ENCODE measurements at regions not wholly inside any gene's neighbourhood (a gene's known extent, or its start where the extent isn't known, plus 50 kb on each side); places are given as distances from the start of the nearest gene placed in this dataset.
A peak's percentile ranks its signal among the peaks of the same experiment; 100 is the strongest.
"Not testable (repeated sequence)": the region's sequence is repeated elsewhere in the genome, so short reads cannot be mapped to it uniquely, and the experiment has no call there.

DNA sequence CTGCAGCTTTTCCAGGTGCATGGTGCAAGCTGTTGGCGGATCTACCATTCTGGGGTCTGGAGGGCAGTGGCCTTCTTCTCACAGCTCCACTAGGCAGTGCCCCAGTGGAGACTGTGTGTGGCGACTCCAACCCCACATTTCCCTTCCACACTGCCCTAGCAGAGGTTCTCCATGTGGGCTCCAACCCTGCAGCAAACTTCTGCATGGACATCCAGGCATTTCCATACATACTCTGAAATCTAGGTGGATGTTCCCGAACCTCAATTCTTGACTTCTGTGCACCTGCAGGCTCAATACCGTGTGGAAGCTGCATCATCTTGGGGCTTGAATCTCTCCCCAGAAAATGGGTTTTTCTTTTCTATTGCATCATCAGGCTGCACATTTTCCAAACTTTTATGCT lies 160.2 kb upstream of the DYRK2 start:
- H3K4me1 ChIP-seq = peaks cover 10 to 19% (median 17%) of the 10 kb centered on the region in 10 experiments
- H3K4me2 ChIP-seq, H3K27ac ChIP-seq, H4K20me1 ChIP-seq, H3K9ac ChIP-seq, H3K27me3 ChIP-seq: not testable (repeated sequence)
- TF ChIP-seq Cebpa-rat (IDR thresholded peaks at IDR 0.05) = peak in 1 of 11 experiments; percentile 54; a peak in 1 of 22 replicates
- H3K36me3 ChIP-seq = peaks cover 0 to 11% (median 0%) of the 10 kb centered on the region in 11 experiments; a peak in 4 of 22 replicates
- H3K4me3 ChIP-seq = peak overlapping the region in 2 of 10 experiments; percentile 3 to 15; a peak in 1 of 20 replicates
- H3K9me3 ChIP-seq (replicated peaks in 1 of 11) = peaks cover 60 to 69% (median 66%) of the 10 kb centered on the region in 11 experiments

DNA sequence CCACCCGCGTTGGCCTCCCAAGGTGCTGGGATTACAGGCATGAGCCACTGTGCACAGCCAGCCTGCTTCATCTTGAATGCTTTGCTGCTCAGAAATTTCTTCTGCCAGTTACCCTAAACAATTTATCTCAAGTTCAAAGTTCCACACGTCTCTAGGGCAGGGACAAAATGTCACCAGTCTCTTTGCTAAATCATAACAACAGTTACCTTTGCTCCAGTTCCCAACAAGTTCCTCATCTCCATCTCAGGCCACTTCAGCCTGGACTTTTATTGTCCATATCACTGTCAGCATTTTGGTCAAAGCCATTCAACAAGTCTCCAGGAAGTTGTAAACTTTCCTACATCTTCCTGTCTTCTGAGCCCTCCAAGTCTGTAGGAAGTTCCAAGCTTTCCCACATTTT lies 159.5 kb upstream of the DYRK2 start:
- Histone ChIP-seq H3K4me2 (no peak overlapping the region), H3K27me3 (no peaks in the 10 kb centered on the region), H3K9me3 (replicated peaks in 1 of 11) (peaks cover 60 to 75% (median 66%) of the 10 kb centered on the region in 11 experiments)

DNA sequence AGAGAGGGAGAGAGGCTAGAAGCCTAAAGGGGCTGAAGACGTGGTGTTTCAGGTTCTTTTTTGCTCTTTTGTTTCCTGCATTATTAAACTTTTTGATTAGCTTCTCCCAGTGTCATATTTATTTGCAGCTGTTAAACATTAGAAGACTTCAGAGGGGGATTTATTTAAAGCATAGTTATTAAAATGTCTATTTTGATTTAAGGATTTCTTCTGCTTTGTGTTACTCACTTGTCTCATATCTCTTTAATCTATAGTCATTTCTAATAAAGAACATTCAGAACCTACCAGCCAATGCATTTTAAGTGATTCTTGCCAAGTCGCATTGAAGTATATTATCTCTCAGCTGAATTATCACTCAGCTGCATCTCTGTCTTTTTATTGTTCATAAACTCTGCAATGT lies 152.0 kb upstream of the DYRK2 start:
- peaks cover 0 to 11% (median 7%) of the 10 kb centered on the region in 10 experiments; a peak in 11 of 20 replicates for H3K4me1 ChIP-seq
- no peaks in the 10 kb centered on the region for H3K36me3 ChIP-seq
- H3K9me3 ChIP-seq (replicated peaks in 1 of 11) = peaks cover 7 to 30% (median 15%) of the 10 kb centered on the region in 11 experiments; a peak in 21 of 22 replicates

More for the DNA sequence above, 159.5 kb upstream of the DYRK2 start:
- TF ChIP-seq Cebpa-rat (IDR thresholded peaks at IDR 0.05) = no peak
- H3K9ac ChIP-seq = no peak overlapping the region
- no peak overlapping the region for H3K27ac ChIP-seq
- 0 out of 20 replicates have a peak overlapping the region, but pooled peaks of 1 of the 10 experiments have one; percentile 4 for H3K4me3 ChIP-seq
- no peaks in the 10 kb centered on the region for H4K20me1 ChIP-seq
- peaks cover 3 to 13% (median 10%) of the 10 kb centered on the region in 10 experiments; a peak in 17 of 20 replicates for H3K4me1 ChIP-seq
- peaks cover 0 to 11% (median 0%) of the 10 kb centered on the region in 11 experiments; a peak in 4 of 22 replicates for H3K36me3 ChIP-seq

GRCh38 chr12:67498991-67499390 lies 149.6 kb upstream of the DYRK2 start:
- Histone ChIP-seq H3K4me1 (peaks cover 0 to 11% (median 7%) of the 10 kb centered on the region in 10 experiments; a peak in 12 of 20 replicates), H3K27ac (no peak overlapping the region), H3K9me3 (replicated peaks in 1 of 11) (peaks cover 0 to 7% (median 0%) of the 10 kb centered on the region in 11 experiments; a peak in 2 of 22 replicates), H3K4me2 (peak overlapping the region in 8 of 11 experiments; percentile 5 to 57 (median 24); a peak in 8 of 22 replicates), H3K36me3 (no peaks in the 10 kb centered on the region), H3K27me3 (no peaks in the 10 kb centered on the region), H3K9ac (no peak overlapping the region), H4K20me1 (no peaks in the 10 kb centered on the region), H3K4me3 (no peak overlapping the region)
- TF ChIP-seq Cebpa-rat (IDR thresholded peaks at IDR 0.05) = no peak

More for the DNA sequence above, 152.0 kb upstream of the DYRK2 start:
- H3K4me3 ChIP-seq = no peak overlapping the region
- no peak overlapping the region for H3K9ac ChIP-seq
- H3K4me2 ChIP-seq = no peak overlapping the region
- no peak for TF ChIP-seq Cebpa-rat (IDR thresholded peaks at IDR 0.05)
- no peaks in the 10 kb centered on the region for H4K20me1 ChIP-seq
- no peaks in the 10 kb centered on the region for H3K27me3 ChIP-seq
- no peak overlapping the region for H3K27ac ChIP-seq

- Histone ChIP-seq H4K20me1 (no peaks in the 10 kb centered on the region), H3K27me3 (no peaks in the 10 kb centered on the region), H3K4me1 (peaks cover 0 to 11% (median 7%) of the 10 kb centered on the region in 10 experiments; a peak in 12 of 20 replicates), H3K9ac (no peak overlapping the region), H3K4me3 (no peak overlapping the region), H3K4me2 (no peak overlapping the region), H3K9me3 (replicated peaks in 1 of 11) (no peaks in the 10 kb centered on the region), H3K36me3 (no peaks in the 10 kb centered on the region), H3K27ac (no peak overlapping the region)
- TF ChIP-seq Cebpa-rat (IDR thresholded peaks at IDR 0.05) = no peak
Observed at GRCh38 chr12:67501362-67501761, 147.2 kb upstream of the DYRK2 start.

DNA sequence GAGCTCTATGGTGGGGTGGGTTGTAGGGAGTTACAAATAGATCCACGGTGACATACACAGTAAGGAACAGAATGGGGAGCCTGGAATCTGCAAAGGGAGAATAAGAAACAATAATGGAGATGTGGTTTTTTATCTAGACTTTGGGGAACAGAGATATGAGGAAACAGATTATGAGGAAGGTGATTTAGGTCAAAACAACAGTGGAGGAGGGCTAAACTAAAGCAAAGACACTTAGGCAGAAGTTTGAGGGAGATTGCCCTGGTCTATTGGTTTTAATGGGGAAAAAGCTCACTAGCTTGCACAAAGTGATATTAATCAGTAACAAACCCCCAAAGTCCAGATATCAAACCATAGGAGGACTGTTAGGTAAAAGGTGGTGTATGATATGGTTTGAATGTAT lies 144.5 kb upstream of the DYRK2 start:
- Histone ChIP-seq H3K4me3 (no peak overlapping the region), H3K9ac (no peak overlapping the region), H3K4me1 (peaks cover 0 to 7% (median 3%) of the 10 kb centered on the region in 10 experiments; a peak in 12 of 20 replicates), H3K9me3 (replicated peaks in 1 of 11) (no peaks in the 10 kb centered on the region), H4K20me1 (no peaks in the 10 kb centered on the region), H3K36me3 (no peaks in the 10 kb centered on the region), H3K27me3 (no peaks in the 10 kb centered on the region), H3K27ac (no peak overlapping the region), H3K4me2 (peak overlapping the region in 1 of 11 experiments; percentile 20; a peak in 1 of 22 replicates)
- TF ChIP-seq Cebpa-rat (IDR thresholded peaks at IDR 0.05) = no peak

DNA sequence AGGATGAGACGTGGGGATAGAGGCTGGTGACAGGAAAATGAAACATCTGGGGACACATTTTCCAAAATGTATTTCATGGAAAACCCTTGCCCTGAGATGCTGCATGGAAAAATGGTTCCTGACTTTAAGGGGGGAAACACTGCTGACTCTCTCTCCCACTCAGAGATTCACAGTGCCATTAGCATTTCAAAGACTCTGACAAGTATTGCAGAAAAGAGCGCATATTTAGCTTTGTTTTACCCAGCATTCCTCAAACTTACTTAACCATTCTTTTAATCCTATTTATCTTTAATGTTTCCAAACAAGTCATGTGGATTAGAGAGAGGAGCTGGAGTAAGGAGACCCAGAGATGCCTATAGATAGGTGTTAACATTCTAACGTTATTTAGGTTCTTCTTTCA lies 141.8 kb upstream of the DYRK2 start:
- no peak for TF ChIP-seq Cebpa-rat (IDR thresholded peaks at IDR 0.05)
- H4K20me1 ChIP-seq = no peaks in the 10 kb centered on the region
- H3K27ac ChIP-seq = no peak overlapping the region
- no peaks in the 10 kb centered on the region for H3K27me3 ChIP-seq
- no peaks in the 10 kb centered on the region for H3K36me3 ChIP-seq
- no peak overlapping the region for H3K9ac ChIP-seq
- H3K4me2 ChIP-seq = no peak overlapping the region
- no peak overlapping the region for H3K4me3 ChIP-seq
- H3K4me1 ChIP-seq = peaks cover 0 to 7% (median 0%) of the 10 kb centered on the region in 10 experiments; a peak in 1 of 20 replicates
- no peaks in the 10 kb centered on the region for H3K9me3 ChIP-seq (replicated peaks in 1 of 11)

GRCh38 chr12:67508830-67509229 lies 139.7 kb upstream of the DYRK2 start:
- Histone ChIP-seq H3K9me3 (replicated peaks in 1 of 11) (no peaks in the 10 kb centered on the region), H3K4me3 (no peak overlapping the region), H3K9ac (no peak overlapping the region), H3K27me3 (no peaks in the 10 kb centered on the region), H4K20me1 (no peaks in the 10 kb centered on the region), H3K4me2 (no peak overlapping the region), H3K36me3 (no peaks in the 10 kb centered on the region), H3K4me1 (peaks cover 0 to 6% (median 0%) of the 10 kb centered on the region in 10 experiments; a peak in 1 of 20 replicates), H3K27ac (no peak overlapping the region)
- TF ChIP-seq Cebpa-rat (IDR thresholded peaks at IDR 0.05) = no peak

DNA sequence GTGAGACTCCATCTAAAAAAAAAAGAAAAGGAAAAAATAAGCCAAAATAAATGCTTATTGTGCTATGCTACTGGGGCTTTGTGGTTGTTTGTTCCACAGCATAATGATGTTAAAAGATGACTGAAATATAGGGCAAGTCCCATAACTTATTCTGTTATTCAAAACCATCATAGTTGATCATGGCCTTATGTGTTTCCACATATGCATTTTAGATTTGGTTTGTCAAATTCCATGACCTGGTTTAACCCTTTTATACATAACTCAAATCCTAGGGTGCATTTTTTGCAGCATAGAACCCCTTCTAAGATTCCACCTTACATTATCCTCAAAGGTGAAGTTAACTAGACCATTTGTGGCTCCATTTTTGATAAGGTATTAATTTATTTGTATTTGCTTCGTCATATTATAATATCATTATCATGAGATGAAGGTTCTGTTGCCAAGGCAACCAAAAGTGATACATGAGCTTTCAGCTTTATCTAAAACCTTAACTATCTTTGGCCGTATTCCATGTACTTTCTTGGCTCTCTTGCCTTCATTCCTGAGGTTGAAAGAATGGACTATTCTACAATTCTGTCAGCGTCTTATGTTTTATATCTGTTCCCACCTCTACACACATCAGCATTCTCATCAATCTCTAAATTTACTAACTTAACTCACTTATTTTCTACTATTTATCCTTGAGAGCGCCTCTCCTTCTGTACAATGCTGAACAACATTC lies 138.7 kb upstream of the DYRK2 start:
- Histone ChIP-seq H3K4me3 (no peak overlapping the region), H3K27me3 (no peaks in the 10 kb centered on the region), H3K4me2 (no peak overlapping the region), H4K20me1 (no peaks in the 10 kb centered on the region), H3K4me1 (peaks cover 0 to 1% (median 0%) of the 10 kb centered on the region in 10 experiments; a peak in 4 of 20 replicates), H3K36me3 (no peaks in the 10 kb centered on the region), H3K27ac (no peak overlapping the region), H3K9me3 (replicated peaks in 1 of 11) (no peaks in the 10 kb centered on the region), H3K9ac (no peak overlapping the region)
- TF ChIP-seq Cebpa-rat (IDR thresholded peaks at IDR 0.05) = no peak
